Panc1 (cell line): ENCODE measurements at regions not wholly inside any gene's neighbourhood (a gene's known extent, or its start where the extent isn't known, plus 50 kb on each side); places are given as distances from the start of the nearest gene placed in this dataset.

Source experiments
- ATAC-seq: fragments of 200-7000 bp; cut with Tn5 transposase; 2 replicates; pipeline ENCODE4 v1.9.1; 2020; ENCODE audit warnings: mild to moderate bottlenecking, moderate library complexity
- BruUV-seq: library from RNA; stranded (reverse); fragments of 400-500 nt; replicated peaks from 2 replicates; lab custom pipeline; 2021; lab: Mats Ljungman, UMichigan
- CTCF ChIA-PET: fragments of 300-600 bp; sonication (Branson Sonifier 250); formaldehyde crosslinking; loops from one replicate; lab custom pipeline; 2022; ENCODE audit warnings: antibody characterized with exemption; lab: Charles Lee
- POLR2A ChIA-PET: fragments of 300-600 bp; sonication (Branson Sonifier 250); formaldehyde crosslinking; loops from one replicate; lab custom pipeline; 2022; ENCODE audit warnings: antibody characterized with exemption; lab: Charles Lee
- DNase-seq: peaks from one replicate; pipeline ENCODE4 v3.0.0-alpha.2; 2010; ENCODE audit warnings: low read depth, low spot score
- H3K27ac ChIP-seq: 2 replicates; pipeline ENCODE4 v1.5.1; 2011; ENCODE audit warnings: mild to moderate bottlenecking, low read length, inconsistent platforms
- H3K27me3 ChIP-seq: fragments of 200-500 bp; sonication (Bioruptor generic); 2 replicates; pipeline ENCODE4 v1.6.0; 2014; ENCODE audit warnings: low read length, inconsistent platforms; ENCODE audit not compliant: control insufficient read depth, insufficient read depth
- H3K36me3 ChIP-seq: fragments of 200-500 bp; sonication (Bioruptor generic); 2 replicates; pipeline ENCODE4 v1.5.1; 2014; ENCODE audit warnings: inconsistent platforms, mild to moderate bottlenecking, low read length, moderate library complexity; ENCODE audit not compliant: control insufficient read depth, insufficient read depth
- H3K4me1 ChIP-seq: 2 replicates; pipeline ENCODE4 v1.5.1; 2011; ENCODE audit warnings: inconsistent platforms, mild to moderate bottlenecking, low read length, moderate library complexity; ENCODE audit not compliant: control insufficient read depth, insufficient read depth
- H3K4me3 ChIP-seq, 2 experiments: 2 replicates each; pipeline ENCODE4 v1.5.1; 2011 to 2012; ENCODE audit warnings: low read depth in 2 of 2, low read length in 2 of 2, mild to moderate bottlenecking in 2 of 2, inconsistent platforms in 1 of 2, moderate library complexity in 1 of 2
- H3K9me3 ChIP-seq: fragments of 200-500 bp; sonication (Bioruptor generic); 2 replicates; pipeline ENCODE4 v1.5.1; 2014; ENCODE audit warnings: low read depth, mild to moderate bottlenecking, inconsistent platforms, low read length, moderate library complexity; ENCODE audit not compliant: control insufficient read depth, insufficient read depth
- CTCF ChIP-seq: fragments of 450-650 bp; IDR thresholded peaks from 2 replicates; pipeline ENCODE4 v1.5.1; 2017; ENCODE audit warnings: mild to moderate bottlenecking
- POLR2AphosphoS5 ChIP-seq: IDR thresholded peaks from 2 replicates; pipeline ENCODE4 v1.6.1; 2012; ENCODE audit warnings: mild to moderate bottlenecking, low read depth, low read length, moderate library complexity
- REST ChIP-seq, 2 experiments: IDR thresholded peaks; 2 replicates each; pipeline ENCODE4 v1.6.1; 2011 to 2012; ENCODE audit warnings: low read depth in 2 of 2, control low read depth in 1 of 2, low read length in 1 of 2, mild to moderate bottlenecking in 1 of 2, moderate library complexity in 1 of 2; ENCODE audit not compliant: insufficient read depth in 1 of 2
- SIN3A ChIP-seq: IDR thresholded peaks from 2 replicates; pipeline ENCODE4 v1.6.1; 2012; ENCODE audit warnings: low read depth, mild to moderate bottlenecking, low read length, moderate library complexity, borderline replicate concordance; ENCODE audit not compliant: insufficient read depth
- TCF7L2 ChIP-seq: IDR thresholded peaks from 2 replicates; pipeline ENCODE4 v1.6.1; 2011; ENCODE audit warnings: mild to moderate bottlenecking, low read depth, low read length, inconsistent platforms
- in situ Hi-C: cut with HindIII; loops from 2 replicates; pipeline ENCODE4 v1.10.0; 2016; ENCODE audit warnings: low sequenced_read_pairs, low pct_unique_long_range_greater_than_20kb
- intact Hi-C: fragments of 100-400 bp; cut with micrococcal nuclease; formaldehyde crosslinking; loops from one replicate; pipeline ENCODE4 v1.10.0; 2022; ENCODE audit not compliant: unreplicated experiment

GRCh38 chr6:105469946-105470345 is 67.1 kb upstream of the PREP start:
- ChIA-PET CTCF (no interaction called here), POLR2A (no interaction called here)
- Histone ChIP-seq H3K36me3 (no peaks in the 10 kb centered on the region), H3K4me1 (no peaks in the 10 kb centered on the region), H3K27ac (no peak overlapping the region), H3K27me3 (no peaks in the 10 kb centered on the region), H3K9me3 (peaks cover 3% of the 10 kb centered on the region; the same call in 1 of the 2 replicates), H3K4me3 (no peak overlapping the region)
- intact Hi-C loops, result no loop called here
- ATAC-seq, result no peak
- no peak for DNase-seq
- in situ Hi-C loops, result no loop called here
- BruUV-seq, result no TSS peak
- TF ChIP-seq SIN3A (no peak), TCF7L2 (no peak), REST (IDR thresholded peaks at IDR 0.05; ENCODE audit: insufficient read depth in 1 of 2, low read depth in 2 of 2, low read length in 1 of 2) (no peak), POLR2AphosphoS5 (no peak), CTCF (no peak)

- no peaks in the 10 kb centered on the region for H3K27me3 ChIP-seq
- ChIA-PET POLR2A (interaction anchor here (0.6 kb wide), 1 partner anchor 789 kb away, joined by 5 read pairs; no protein-coding TSS in a partner anchor), CTCF (no interaction called here)
- in situ Hi-C loops, result no loop called here
- H3K36me3 ChIP-seq, result no peaks in the 10 kb centered on the region
- no peak overlapping the region for H3K27ac ChIP-seq
- no peak overlapping the region for H3K4me3 ChIP-seq
- DNase-seq (no peak), ATAC-seq (no peak)
- H3K4me1 ChIP-seq, result no peaks in the 10 kb centered on the region
- H3K9me3 ChIP-seq, result peaks cover 3% of the 10 kb centered on the region; the same call in 1 of the 2 replicates
- no TSS peak for BruUV-seq
- intact Hi-C loops, result no loop called here
- TF ChIP-seq TCF7L2 (no peak), REST (IDR thresholded peaks at IDR 0.05; ENCODE audit: insufficient read depth in 1 of 2, low read depth in 2 of 2, low read length in 1 of 2) (no peak), POLR2AphosphoS5 (no peak), CTCF (no peak), SIN3A (no peak)
These were observed 66.0 kb upstream of the PREP start for GRCh38 chr6:105468850-105469249.
